Mesenchymal stem cell (in vitro differentiated cells and primary cell): ENCODE measurements at regions not wholly inside any gene's neighbourhood (a gene's known extent, or its start where the extent isn't known, plus 50 kb on each side); places are given as distances from the start of the nearest gene placed in this dataset.

Experiments used
- DNase-seq: peaks from one replicate; pipeline ENCODE4 v3.0.0-alpha.2; 2013
- H2AFZ ChIP-seq: one replicate; pipeline ENCODE4 v1.6.1; 2013; ENCODE audit warnings: low read depth, mild to moderate bottlenecking, control low read depth, inconsistent platforms, low read length, moderate library complexity
- H2AK5ac ChIP-seq: 2 replicates; pipeline ENCODE4 v1.6.1; 2013; ENCODE audit warnings: low read length, moderate library complexity, mild to moderate bottlenecking, inconsistent platforms; ENCODE audit not compliant: severe bottlenecking
- H2BK120ac ChIP-seq: one replicate; pipeline ENCODE4 v1.6.1; 2013; ENCODE audit warnings: low read depth, mild to moderate bottlenecking, inconsistent platforms, low read length, moderate library complexity
- H2BK12ac ChIP-seq, 2 experiments: one replicate each; pipeline ENCODE4 v1.6.1; 2013; ENCODE audit warnings: inconsistent platforms in 2 of 2, low read length in 2 of 2, mild to moderate bottlenecking in 2 of 2, moderate library complexity in 2 of 2, control low read depth in 1 of 2
- H2BK15ac ChIP-seq: one replicate; pipeline ENCODE4 v1.6.1; 2013; ENCODE audit warnings: mild to moderate bottlenecking, low read depth, inconsistent platforms; ENCODE audit not compliant: poor library complexity, severe bottlenecking
- H2BK5ac ChIP-seq: 2 replicates; pipeline ENCODE4 v1.6.1; 2013; ENCODE audit warnings: low read depth, mild to moderate bottlenecking, low read length, control low read depth, inconsistent platforms; ENCODE audit not compliant: poor library complexity, severe bottlenecking
- H3K14ac ChIP-seq, 2 experiments: one replicate each; pipeline ENCODE4 v1.6.1; 2013; ENCODE audit warnings: inconsistent platforms in 2 of 2, low read length in 2 of 2, control low read depth in 1 of 2, mild to moderate bottlenecking in 1 of 2, moderate library complexity in 1 of 2
- H3K18ac ChIP-seq, 2 experiments: one replicate each; pipeline ENCODE4 v1.6.1; 2013; ENCODE audit warnings: inconsistent platforms in 2 of 2, low read length in 2 of 2, control low read depth in 1 of 2, low read depth in 1 of 2, mild to moderate bottlenecking in 1 of 2
- H3K23ac ChIP-seq, 2 experiments: one replicate each; pipeline ENCODE4 v1.6.1; 2013; ENCODE audit warnings: inconsistent platforms in 2 of 2, low read length in 2 of 2, mild to moderate bottlenecking in 2 of 2, moderate library complexity in 2 of 2, control low read depth in 1 of 2
- H3K27ac ChIP-seq: 2 replicates; pipeline ENCODE4 v1.5.1; 2013; ENCODE audit warnings: mild to moderate bottlenecking, moderate library complexity, low read length, control low read depth, inconsistent platforms; ENCODE audit not compliant: poor library complexity, severe bottlenecking
- H3K27me3 ChIP-seq, 2 experiments: 2 replicates each; pipeline versions ENCODE4 v1.6.1 to v1.7.0; 2013; ENCODE audit warnings: low read length in 2 of 2, mild to moderate bottlenecking in 2 of 2, moderate library complexity in 2 of 2, control low read depth in 1 of 2, inconsistent platforms in 1 of 2; ENCODE audit not compliant: control insufficient read depth in 1 of 2, insufficient read depth in 1 of 2
- H3K36me3 ChIP-seq, 2 experiments: 2 replicates each; pipeline versions ENCODE4 v1.6.1 to v1.7.0; 2013; ENCODE audit warnings: low read length in 2 of 2, control low read depth in 1 of 2, inconsistent platforms in 1 of 2, low read depth in 1 of 2, mild to moderate bottlenecking in 1 of 2; ENCODE audit not compliant: insufficient read depth in 2 of 2, control insufficient read depth in 1 of 2
- H3K4ac ChIP-seq, 2 experiments: one replicate each; pipeline ENCODE4 v1.6.1; 2013; ENCODE audit warnings: inconsistent platforms in 2 of 2, low read length in 2 of 2, mild to moderate bottlenecking in 2 of 2, moderate library complexity in 2 of 2, control low read depth in 1 of 2, low read depth in 1 of 2
- H3K4me1 ChIP-seq: 2 replicates; pipeline ENCODE4 v1.6.1; 2013; ENCODE audit warnings: low read depth, low read length, control low read depth; ENCODE audit not compliant: control insufficient read depth, insufficient read depth
- H3K4me2 ChIP-seq: 2 replicates; pipeline ENCODE4 v1.6.1; 2013; ENCODE audit warnings: low read length, mild to moderate bottlenecking, inconsistent platforms; ENCODE audit not compliant: poor library complexity, severe bottlenecking
- H3K4me3 ChIP-seq, 2 experiments: 2 replicates each; pipeline versions ENCODE4 v1.5.1 to v1.7.0; 2013; ENCODE audit warnings: low read length in 2 of 2, mild to moderate bottlenecking in 2 of 2, control low read depth in 1 of 2, low read depth in 1 of 2; ENCODE audit not compliant: insufficient read depth in 1 of 2
- H3K79me1 ChIP-seq: replicated peaks from 2 replicates; pipeline ENCODE4 v1.6.1; 2013; ENCODE audit warnings: mild to moderate bottlenecking, control low read depth, low read length, inconsistent platforms; ENCODE audit not compliant: poor library complexity, severe bottlenecking
- H3K9ac ChIP-seq: 2 replicates; pipeline ENCODE4 v1.7.0; 2013; ENCODE audit warnings: mild to moderate bottlenecking, low read length, moderate library complexity
- H3K9me3 ChIP-seq: 2 replicates; pipeline ENCODE4 v1.7.0; 2013; ENCODE audit warnings: mild to moderate bottlenecking, low read length; ENCODE audit not compliant: control insufficient read depth
- H4K8ac ChIP-seq: one replicate; pipeline ENCODE4 v1.6.1; 2013; ENCODE audit warnings: inconsistent platforms, mild to moderate bottlenecking, low read length, moderate library complexity
- H4K91ac ChIP-seq: one replicate; pipeline ENCODE4 v1.6.1; 2013; ENCODE audit warnings: mild to moderate bottlenecking, low read length, inconsistent platforms
- WGBS: methylation state at CpG from one replicate; pipeline ENCODE4 v1.1.7; 2013; ENCODE audit warnings: mixed read lengths; 5-methylcytosine and 5-hydroxymethylcytosine counted together

GRCh38 chr15:79756365-79756764, 140.4 kb downstream of the MTHFS start:
- Histone ChIP-seq H2BK15ac (no peak overlapping the region), H2BK12ac (no peak overlapping the region), H3K27me3 (no peaks in the 10 kb centered on the region), H2BK120ac (no peak overlapping the region), H3K18ac (no peak overlapping the region), H3K36me3 (no peaks in the 10 kb centered on the region), H3K23ac (no peak overlapping the region), H3K4ac (no peak overlapping the region), H3K4me3 (no peak overlapping the region), H2BK5ac (no peak overlapping the region), H2AK5ac (no peak overlapping the region), H4K91ac (no peak overlapping the region), H3K9ac (no peak overlapping the region), H2AFZ (no peak overlapping the region), H3K27ac (no peak overlapping the region), H3K4me1 (no peaks in the 10 kb centered on the region), H3K79me1 (no peaks in the 10 kb centered on the region), H3K4me2 (no peak overlapping the region), H3K14ac (no peak overlapping the region), H4K8ac (no peak overlapping the region), H3K9me3 (no peaks in the 10 kb centered on the region)
- DNase-seq = no peak
- 100% methylated on average over 3 of the region's 4 CpGs for WGBS

- no peaks in the 10 kb centered on the region for H3K36me3 ChIP-seq
- H3K14ac ChIP-seq = no peak overlapping the region
- H3K27me3 ChIP-seq = peaks cover 0 to 3% of the 10 kb centered on the region in 2 experiments
- H4K91ac ChIP-seq = no peak overlapping the region
- H2BK12ac ChIP-seq = no peak overlapping the region
- no peak overlapping the region for H2AFZ ChIP-seq
- 68% methylated on average over 2 of the region's 4 CpGs for WGBS
- no peak overlapping the region for H3K4ac ChIP-seq
- H2BK15ac ChIP-seq = no peak overlapping the region
- H3K9ac ChIP-seq = no peak overlapping the region
- no peaks in the 10 kb centered on the region for H3K9me3 ChIP-seq
- no peak overlapping the region for H3K27ac ChIP-seq
- no peaks in the 10 kb centered on the region for H3K4me1 ChIP-seq
- DNase-seq = no peak
- no peak overlapping the region for H3K4me2 ChIP-seq
- H4K8ac ChIP-seq = no peak overlapping the region
- H3K23ac ChIP-seq = no peak overlapping the region
- H3K4me3 ChIP-seq = no peak overlapping the region
- no peak overlapping the region for H3K18ac ChIP-seq
- no peak overlapping the region for H2BK120ac ChIP-seq
- no peaks in the 10 kb centered on the region for H3K79me1 ChIP-seq
- no peak overlapping the region for H2BK5ac ChIP-seq
- no peak overlapping the region for H2AK5ac ChIP-seq
Observed at GRCh38 chr15:79765081-79765480, 131.7 kb downstream of the MTHFS start.

- Histone ChIP-seq H3K14ac (no peak overlapping the region), H2AFZ (no peak overlapping the region), H2BK15ac (no peak overlapping the region), H3K9me3 (no peaks in the 10 kb centered on the region), H3K79me1 (no peaks in the 10 kb centered on the region), H3K4me3 (no peak overlapping the region), H3K27me3 (peaks cover 3 to 4% of the 10 kb centered on the region in 2 experiments), H2BK12ac (no peak overlapping the region), H3K23ac (no peak overlapping the region), H3K18ac (no peak overlapping the region), H3K36me3 (no peaks in the 10 kb centered on the region), H3K4me2 (no peak overlapping the region), H3K4me1 (no peaks in the 10 kb centered on the region), H3K9ac (no peak overlapping the region), H2BK5ac (no peak overlapping the region), H4K91ac (no peak overlapping the region), H2AK5ac (no peak overlapping the region), H3K4ac (no peak overlapping the region), H4K8ac (no peak overlapping the region), H2BK120ac (no peak overlapping the region), H3K27ac (no peak overlapping the region)
- WGBS = 78% methylated on average over 4 of the region's 4 CpGs
- DNase-seq = no peak
Observed at GRCh38 chr15:79769069-79769481, 127.7 kb downstream of the MTHFS start.

GRCh38 chr15:79769933-79770759, 126.7 kb downstream of the MTHFS start:
- no peak overlapping the region for H2BK15ac ChIP-seq
- H3K9me3 ChIP-seq = no peaks in the 10 kb centered on the region
- no peak overlapping the region for H3K4me2 ChIP-seq
- no peak overlapping the region for H3K27ac ChIP-seq
- H3K79me1 ChIP-seq = no peaks in the 10 kb centered on the region
- no peak overlapping the region for H3K23ac ChIP-seq
- H3K4me1 ChIP-seq = no peaks in the 10 kb centered on the region
- no peak overlapping the region for H3K14ac ChIP-seq
- H2BK12ac ChIP-seq = no peak overlapping the region
- 80% methylated on average over 11 of the region's 11 CpGs for WGBS
- DNase-seq = no peak
- no peak overlapping the region for H2AK5ac ChIP-seq
- H3K4ac ChIP-seq = no peak overlapping the region
- no peak overlapping the region for H2BK120ac ChIP-seq
- no peaks in the 10 kb centered on the region for H3K36me3 ChIP-seq
- H3K9ac ChIP-seq = no peak overlapping the region
- no peak overlapping the region for H3K18ac ChIP-seq
- H2AFZ ChIP-seq = no peak overlapping the region
- H4K91ac ChIP-seq = no peak overlapping the region
- no peak overlapping the region for H3K4me3 ChIP-seq
- peaks cover 3 to 4% of the 10 kb centered on the region in 2 experiments for H3K27me3 ChIP-seq
- no peak overlapping the region for H4K8ac ChIP-seq
- no peak overlapping the region for H2BK5ac ChIP-seq
